DMS 273 (cell line): ENCODE measurements at regions not wholly inside any gene's neighbourhood (a gene's known extent, or its start where the extent isn't known, plus 50 kb on each side); places are given as distances from the start of the nearest gene placed in this dataset.

Source experiments
- DNase-seq: peaks from one replicate; lab custom pipeline; 2025; ENCODE audit not compliant: unreplicated experiment; lab: John Stamatoyannopoulos, UW

DNA sequence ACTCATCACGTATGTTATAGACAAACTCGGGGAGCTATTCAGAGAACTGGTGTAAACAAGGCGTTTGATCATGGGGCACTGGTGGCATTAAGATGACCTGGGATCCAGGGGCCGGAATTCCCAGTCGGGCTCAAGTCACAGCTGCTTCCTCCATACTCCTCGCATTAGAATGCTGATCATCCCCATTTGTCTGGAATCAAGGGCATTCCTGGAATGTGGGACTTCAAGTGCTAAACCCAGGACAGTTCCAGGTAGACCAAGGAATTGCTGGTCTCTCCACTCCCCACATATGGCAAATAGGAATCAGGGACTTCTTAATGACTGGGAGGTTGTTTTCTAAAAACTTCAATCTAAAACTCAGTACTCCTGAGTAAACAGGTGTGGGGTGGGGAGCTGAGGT is 355.7 kb upstream of the RAB6C start:
- no peak for DNase-seq

DNA sequence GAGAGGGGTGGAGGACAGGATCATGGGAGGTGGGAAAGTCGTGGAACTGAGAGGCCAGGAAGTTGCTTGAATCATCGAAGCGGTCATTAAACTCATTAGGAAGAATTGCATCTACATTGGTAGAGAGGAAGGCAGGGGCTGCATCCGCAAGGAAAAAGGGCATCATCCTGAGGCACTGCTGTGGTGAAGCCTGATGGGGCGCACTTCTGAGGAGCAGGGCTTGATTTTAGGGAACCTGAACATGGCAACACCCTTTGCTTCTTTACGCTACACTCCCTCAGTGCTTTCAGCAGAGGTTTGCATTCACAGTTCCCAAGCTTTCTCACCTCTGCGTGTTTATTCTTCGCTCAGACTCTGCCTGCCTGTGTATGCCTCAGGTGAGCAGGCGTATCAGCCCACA is 352.0 kb upstream of the RAB6C start:
- DNase-seq, result no peak

DNA sequence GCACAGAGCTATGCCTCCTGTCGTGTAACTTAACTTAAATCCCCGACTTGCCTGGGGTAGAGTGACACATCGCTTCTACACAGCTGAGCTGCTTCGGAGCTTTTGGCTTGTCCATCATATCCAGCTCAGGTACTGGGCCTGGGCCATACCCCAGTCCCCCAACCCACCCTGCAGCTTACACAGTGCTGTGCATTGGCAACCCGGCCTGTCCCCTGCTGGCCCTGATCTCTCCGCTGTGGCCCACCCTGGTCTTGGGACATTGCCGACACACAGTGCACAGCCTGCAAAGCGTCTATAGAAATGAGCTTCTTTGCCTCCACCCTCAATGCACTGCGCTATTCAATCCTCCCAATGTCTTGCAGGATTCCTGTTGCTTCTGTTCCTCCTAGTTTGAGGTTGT is 342.8 kb upstream of the RAB6C start:
- no peak for DNase-seq

DNA sequence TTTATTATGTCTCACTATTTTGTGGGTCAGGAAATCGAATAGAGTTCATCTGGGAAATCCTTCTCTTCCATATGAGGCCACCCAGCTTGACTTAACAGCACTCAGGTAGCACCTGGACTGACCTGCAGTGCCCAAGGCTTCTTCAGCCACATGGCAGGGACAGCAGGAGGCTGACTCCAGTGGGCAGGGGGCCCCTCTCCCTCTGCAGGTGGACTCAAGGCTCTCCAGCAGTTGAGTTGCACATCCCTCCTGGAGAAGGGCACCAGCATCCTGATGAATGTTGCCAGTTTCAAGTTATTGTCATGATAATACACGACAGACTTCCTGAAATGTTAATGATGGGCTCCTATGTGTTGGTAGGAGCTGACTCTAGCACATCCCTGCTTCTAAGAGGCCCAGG is 338.1 kb upstream of the RAB6C start:
- DNase-seq, result no peak

DNA sequence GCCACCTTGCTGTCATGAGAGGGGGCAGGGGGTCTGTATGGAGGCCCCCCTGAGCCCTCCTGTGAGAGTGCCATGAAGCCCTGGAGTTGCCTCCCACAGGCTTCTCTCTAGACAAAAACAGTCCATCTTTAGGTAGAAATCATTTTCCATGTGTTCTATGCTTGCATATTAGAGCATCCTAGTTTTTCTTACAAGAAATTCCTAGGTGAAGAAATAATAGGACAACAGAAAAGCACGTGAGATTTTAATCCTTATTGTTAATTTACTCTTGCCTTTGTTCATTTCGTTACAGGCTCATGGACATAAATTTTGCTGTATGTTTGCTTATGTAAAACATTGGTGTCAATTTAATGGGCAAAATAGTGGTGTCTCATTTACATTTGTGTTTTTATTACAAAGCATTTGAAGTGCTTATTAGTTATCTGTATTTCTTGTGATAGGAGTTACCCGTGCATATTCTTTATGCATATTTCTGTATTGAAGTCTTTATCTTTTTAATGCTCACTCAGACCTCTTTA is 336.9 kb upstream of the RAB6C start:
- DNase-seq, result no peak

DNA sequence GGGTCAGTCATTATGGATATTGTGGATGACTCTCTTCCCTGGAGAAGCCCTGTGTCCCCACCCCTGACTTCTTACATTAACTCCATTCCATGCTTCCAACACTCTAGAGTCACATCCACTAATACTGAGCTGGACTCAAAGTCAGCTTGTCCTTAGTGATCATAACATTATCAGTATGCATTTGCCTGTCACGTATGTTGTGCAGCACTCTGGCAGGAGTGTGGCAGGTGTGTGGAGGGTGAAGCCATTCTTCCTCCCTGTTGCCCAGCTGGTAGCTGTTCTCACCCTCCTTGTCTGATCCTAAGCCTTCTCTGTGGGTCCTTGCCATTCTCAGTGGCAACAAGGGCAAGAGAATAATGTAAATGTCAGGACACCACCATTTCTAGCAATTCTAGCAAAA is 334.1 kb upstream of the RAB6C start:
- no peak for DNase-seq

DNA sequence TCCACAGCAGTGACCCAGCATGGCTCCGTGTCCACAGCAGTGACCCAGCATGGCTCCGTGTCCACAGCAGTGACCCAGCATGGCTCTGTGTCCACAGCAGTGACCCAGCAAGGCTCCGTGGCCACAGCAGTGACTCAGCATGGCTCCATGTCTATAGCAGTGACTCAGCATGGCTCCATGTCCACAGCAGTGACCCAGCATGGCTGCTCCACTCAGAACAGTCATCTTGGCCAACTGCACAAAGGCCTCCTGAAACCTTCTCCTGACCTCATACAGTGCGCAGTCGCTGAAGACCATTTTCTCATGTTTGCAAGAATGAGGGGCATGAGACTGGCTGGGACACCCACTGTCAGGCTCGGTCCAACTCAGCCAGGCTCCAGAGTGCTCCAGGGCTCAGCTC is 333.4 kb upstream of the RAB6C start:
- DNase-seq, result no peak

DNA sequence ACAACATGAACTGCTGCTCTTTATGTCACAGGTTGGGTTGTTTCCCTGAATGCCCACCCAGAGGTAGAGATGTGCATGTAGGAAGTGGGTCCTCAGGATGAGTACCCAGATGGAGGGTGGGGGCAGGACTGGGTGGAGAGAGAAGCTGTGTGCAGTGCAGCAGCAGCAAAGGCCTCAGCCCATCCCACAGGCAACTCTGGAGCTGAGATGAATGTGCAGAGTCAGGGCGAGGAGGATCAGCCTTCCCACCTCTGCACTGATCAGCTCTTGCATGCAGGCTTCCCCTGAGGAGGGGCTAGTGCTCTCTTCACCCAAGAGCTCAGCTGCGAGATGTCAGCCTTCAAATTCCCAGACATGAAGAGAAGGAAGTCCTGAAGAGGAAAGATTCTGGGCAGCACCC is 326.2 kb upstream of the RAB6C start:
- DNase-seq, result no peak

DNA sequence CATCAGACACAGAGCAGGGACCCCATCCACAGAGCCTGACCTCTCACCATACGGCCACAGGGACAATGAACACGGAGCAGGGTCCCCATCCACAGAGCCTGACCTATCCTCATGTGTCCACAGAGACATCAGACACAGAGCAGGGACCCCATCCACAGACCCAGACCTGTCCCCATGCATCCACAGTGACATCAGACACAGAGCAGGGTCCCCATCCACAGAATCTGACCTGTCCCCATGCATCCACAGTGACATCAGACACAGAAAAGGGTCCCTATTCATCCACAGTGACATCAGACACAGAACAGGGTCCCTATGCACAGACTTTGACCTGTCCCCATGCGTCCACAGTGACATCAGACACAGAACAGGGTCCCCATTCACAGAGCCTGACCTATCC is 325.1 kb upstream of the RAB6C start:
- no peak for DNase-seq

DNA sequence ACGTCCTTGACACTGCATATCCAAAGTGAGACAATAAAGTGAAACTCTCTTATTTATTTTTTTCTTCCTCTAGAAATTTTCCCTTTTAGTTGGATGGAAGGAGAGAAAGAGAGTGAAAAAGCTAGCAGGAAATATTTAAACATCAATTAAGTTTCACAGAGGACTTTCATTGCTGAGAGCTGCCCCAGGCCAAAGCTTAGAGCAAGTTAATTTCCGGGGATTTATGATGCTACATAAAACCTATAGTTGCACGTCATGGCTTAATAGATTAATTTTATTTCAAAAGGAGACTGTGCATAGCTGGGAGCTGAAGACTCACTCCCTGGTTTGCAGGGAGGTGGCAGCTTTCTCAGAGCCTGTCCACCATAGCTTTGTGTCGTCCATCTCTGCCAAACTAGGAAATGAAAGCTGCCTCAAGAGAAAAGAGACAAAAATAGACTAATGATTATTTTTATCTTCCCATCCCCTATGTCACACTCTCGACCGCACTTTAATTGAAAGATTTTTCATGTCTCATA is 323.3 kb upstream of the RAB6C start:
- no peak for DNase-seq

DNA sequence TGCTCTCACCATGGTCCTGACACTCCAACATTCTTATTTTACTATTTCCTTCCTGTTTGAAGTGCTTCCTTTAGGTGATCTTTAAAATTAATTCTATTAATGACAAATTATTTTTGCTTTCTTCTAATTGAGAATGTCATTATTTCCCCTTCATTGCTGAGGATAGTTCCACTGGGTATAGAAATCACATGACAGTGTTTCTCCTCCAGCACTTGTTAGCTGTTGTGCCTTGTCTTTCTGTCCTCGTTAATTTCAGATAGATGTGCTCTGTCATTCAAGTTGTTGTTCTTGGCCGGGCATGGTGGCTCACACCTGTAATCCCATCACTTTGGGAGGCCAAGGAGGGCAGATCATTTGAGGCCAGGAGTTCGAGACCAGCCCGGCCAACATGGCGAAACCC is 321.0 kb upstream of the RAB6C start:
- DNase-seq, result no peak

DNA sequence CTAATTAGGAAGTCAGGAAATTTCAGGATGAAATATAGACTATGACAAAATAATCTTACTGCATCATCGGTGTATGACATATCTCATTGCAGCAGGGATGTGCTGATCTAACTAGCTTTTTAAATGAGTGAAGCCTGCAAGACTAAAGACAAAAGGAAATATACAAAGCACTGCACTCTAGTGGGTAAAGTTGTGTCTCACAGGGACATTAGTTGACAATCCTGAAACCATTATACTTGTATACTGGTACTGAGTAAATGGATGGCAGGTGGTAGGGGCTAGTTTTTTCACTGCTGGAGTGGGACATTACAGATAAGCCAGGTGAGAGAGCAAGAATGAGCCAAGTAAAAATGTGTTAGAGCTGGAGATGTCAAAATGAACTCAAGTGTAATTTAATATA is 317.5 kb upstream of the RAB6C start:
- peak; percentile 55 for DNase-seq

DNA sequence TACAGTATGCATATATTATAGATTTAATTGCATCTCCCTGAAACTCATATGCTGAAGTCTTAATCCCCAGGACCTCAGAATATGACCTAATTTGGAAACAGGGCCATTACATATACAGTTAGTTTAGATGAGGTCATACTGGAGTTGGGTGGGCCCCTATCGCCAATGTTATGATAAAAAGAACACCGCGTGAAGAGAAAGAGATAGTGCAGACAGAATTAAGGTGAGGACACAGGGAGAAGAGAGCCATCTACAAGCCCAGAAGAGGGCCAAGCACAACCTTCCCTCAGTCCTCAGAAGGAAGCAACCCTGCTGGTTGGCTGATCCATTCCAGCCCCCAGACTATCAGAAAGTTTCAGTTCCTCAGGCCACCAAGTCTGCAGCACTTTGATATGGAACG is 311.9 kb upstream of the RAB6C start:
- DNase-seq, result no peak

DNA sequence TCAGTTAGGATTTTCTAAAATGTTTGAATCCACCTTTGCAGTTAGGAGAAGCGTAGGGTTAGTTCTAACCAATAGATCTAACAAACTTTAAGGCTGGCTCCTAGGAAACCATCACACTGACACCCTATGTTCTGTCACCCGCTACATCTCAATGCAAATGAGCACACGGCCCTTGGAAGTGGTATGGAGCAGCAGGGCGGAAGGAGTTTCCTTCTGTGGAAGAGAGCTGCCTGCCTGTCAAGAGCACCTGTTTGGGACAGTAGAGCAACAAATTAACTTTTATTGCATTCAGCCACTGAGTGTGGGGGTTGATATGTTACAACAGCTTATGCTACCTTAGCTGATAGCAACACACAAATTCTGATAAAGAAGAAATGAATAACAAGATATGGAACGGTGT is 306.9 kb upstream of the RAB6C start:
- no peak for DNase-seq

DNA sequence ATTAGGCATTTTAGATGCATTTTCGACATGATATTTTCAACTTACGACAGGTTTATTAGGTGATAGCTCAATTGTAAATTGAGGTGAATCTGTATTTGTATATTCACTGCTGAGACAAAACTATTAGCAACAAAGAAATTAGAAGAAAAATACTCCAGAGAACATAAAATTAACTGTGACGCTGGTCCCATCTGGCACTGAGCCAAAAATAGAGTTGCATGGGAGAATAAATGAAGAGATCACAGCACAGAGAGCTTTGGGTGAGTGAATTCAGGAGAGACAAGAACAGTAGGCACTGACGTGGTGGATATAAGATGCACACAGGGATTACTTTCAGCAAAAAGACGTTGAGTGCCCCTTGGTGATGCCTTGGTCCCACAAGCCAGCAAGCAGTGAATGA is 306.2 kb upstream of the RAB6C start:
- DNase-seq, result no peak

DNA sequence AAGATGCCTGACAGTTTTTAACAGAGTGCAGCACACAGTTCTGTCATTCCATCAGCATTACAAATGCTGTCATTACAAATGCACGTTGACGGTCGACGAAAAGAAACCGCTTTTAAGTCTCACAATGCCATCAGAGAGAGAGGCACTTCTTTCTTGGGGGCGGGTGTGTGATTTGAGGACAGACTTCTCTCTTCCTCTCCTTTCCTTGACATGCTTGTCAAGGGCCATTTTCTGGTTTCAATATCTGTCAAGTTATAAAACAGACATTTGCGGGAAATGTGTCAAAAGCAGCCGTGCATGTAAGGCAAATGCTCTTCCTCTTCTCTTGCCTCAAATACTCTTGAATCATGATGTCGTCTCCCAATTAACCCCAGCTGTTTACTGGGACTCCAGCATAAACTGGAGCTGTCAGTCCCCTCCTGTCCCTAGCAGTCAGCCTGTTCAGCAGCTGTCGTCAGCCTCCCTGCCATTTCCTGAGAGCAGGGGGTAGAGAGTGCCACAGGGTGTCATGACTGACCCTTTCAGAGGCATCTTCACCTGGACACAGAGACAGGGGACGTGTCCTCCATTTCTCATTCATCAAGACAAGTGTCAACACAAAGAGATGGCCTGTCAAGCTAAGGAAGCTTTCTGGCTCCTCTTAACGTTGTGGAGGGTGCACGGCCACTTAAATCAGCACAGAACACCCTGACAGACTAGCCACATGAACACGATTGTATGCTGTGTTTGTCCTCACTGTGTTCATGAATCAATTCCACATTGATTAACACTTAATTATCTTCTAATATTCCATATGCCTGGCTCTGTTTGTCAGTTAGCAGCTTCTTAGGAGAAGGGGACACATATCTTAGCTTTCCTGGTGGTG is 305.4 kb upstream of the RAB6C start:
- no peak for DNase-seq

DNA sequence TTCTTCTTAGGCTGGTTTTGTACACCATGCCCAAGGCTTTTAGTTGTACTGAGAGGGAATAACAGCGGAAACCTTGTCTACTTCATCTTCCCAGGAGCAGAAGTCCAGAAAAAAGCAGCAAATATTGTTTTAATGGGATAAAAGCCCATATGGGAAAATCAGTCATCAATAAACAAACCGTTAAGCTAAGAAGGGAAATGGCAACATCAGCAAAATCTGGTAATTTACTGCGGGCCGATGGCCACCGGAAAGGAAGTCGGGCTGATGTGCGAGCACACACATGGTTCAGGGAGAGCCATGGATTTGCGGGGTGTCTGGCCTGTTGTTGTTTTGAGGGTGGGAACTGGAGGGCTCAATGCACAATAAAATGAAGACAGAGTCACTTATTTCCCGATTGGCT is 300.7 kb upstream of the RAB6C start:
- DNase-seq, result no peak

DNA sequence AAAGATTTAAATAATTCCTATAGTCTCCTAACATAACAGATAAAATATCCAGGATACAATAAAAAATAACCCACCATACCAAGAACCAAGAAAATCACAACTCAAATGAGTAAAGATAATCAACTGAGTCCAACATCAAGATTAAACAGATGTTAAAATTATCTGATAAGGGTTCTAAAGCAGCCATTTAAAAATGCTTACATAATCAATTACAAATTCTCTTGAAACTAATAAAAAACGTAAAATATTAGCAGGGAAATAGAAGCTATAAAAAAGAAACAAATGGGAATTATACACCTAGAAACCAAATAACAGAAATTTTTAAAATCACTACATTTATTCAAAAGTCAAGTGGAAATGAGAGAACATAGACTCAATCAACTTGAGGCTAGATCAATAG is 297.7 kb upstream of the RAB6C start:
- no peak for DNase-seq

DNA sequence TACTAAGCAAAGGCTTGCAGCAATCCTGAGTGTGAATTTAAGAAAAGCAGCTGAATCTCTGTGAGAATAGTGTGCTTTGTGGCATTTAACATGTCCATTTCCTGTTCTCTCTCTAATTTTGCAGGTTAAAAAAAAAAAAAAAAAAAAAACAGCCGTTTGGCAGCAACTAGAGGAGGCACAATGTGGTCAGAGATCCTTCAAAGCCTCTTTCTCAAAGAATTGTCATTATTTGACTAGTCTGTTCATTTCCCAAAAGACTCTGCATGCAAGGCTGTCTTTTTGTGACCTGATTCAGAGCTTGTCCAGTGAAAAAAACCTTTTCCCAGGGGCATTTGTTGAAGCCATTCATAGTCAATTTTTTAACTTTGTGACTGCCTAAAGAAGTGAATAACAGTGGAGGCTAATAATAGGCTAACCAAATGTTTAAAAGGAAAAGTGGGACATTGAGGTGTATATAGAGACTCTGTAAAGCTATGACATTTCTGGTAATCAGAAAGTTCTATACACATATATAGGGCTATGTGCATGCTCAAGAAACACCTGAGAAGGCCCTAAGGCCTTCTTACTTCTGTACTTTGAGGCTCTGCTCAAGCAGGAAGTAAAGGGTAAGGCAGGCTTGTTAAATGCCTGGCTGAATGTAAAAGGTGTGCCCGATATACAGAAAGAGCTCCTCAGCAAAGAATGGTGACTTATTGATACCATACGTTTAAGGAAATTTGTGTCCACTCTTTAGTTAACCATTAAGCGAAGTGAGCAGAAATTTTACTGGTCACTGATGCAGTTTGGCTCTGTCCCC is 289.6 kb upstream of the RAB6C start:
- no peak for DNase-seq

DNA sequence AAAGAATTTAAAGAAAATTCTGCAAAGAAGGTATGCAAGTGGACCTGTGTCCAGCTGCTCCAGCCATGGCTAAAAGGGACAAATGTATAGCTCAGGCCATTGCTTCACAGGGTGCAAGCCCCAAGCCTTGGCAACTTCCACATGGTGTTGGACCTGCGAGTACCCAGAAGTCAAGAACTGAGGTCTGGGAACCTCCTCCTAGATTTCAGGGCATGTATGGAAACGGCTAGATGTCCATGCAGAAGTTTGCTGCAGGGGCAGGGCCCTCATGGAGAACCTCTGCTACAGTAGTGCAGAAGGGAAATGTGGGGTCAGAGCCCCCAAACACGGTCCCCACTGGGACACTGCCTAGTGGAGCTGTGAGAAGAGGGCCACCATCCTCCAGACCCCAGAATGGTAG is 284.0 kb upstream of the RAB6C start:
- DNase-seq, result no peak

DNA sequence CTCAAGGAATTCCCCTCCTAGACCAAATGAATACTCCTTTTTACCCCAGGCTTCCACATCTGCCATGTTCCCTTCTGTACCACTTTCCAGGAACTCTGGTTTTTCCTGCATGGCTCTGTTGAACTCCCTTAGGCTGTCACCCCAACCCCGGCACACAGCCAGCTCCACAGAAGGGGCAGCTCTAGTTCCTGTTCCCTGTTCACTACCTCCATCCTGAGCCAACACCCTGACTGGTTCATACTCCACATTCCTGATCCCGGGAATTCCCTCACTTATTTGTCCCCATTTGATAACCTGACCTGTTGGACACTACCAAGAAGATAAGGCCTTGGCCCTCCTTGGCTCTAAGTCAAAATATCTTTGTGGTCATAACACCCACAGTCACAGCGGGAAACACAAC is 280.9 kb upstream of the RAB6C start:
- no peak for DNase-seq
